ENCODE measurements at regions not wholly inside any gene's neighbourhood (a gene's known extent, or its start where the extent isn't known, plus 50 kb on each side); places are given as distances from the start of the nearest gene placed in this dataset.
"Not testable (repeated sequence)": the region's sequence is repeated elsewhere in the genome, so short reads cannot be mapped to it uniquely, and the experiment has no call there.

- DNase-seq (ENCODE audit: low read depth in 2 of 2), result no peak
Measured at GRCh38 chr12:87107270-87107669, 851.1 kb upstream of the MGAT4C start.

GRCh38 chr12:87096082-87096585 lies 839.9 kb upstream of the MGAT4C start:
- no peak for DNase-seq (ENCODE audit: low read depth in 2 of 2)

- no peak for DNase-seq (ENCODE audit: low read depth in 2 of 2)
Measured at GRCh38 chr12:87094356-87094755, 838.2 kb upstream of the MGAT4C start.

- DNase-seq (ENCODE audit: low read depth in 2 of 2), result peak in 1 of 2 donors; percentile 69
Measured at GRCh38 chr12:87092421-87092820, 836.2 kb upstream of the MGAT4C start.

GRCh38 chr12:87086118-87086891 lies 830.1 kb upstream of the MGAT4C start:
- DNase-seq (ENCODE audit: low read depth in 2 of 2), result no peak

GRCh38 chr12:87085286-87085685 lies 829.1 kb upstream of the MGAT4C start:
- DNase-seq (ENCODE audit: low read depth in 2 of 2), result no peak

GRCh38 chr12:87082756-87083155 lies 826.6 kb upstream of the MGAT4C start:
- no peak for DNase-seq (ENCODE audit: low read depth in 2 of 2)

- no peak for DNase-seq (ENCODE audit: low read depth in 2 of 2)
Measured at GRCh38 chr12:87074781-87075180, 818.6 kb upstream of the MGAT4C start.

GRCh38 chr12:87066326-87066725 lies 810.1 kb upstream of the MGAT4C start:
- DNase-seq (ENCODE audit: low read depth in 2 of 2), result no peak

- no peak for DNase-seq (ENCODE audit: low read depth in 2 of 2)
Measured at GRCh38 chr12:87059231-87059630, 803.0 kb upstream of the MGAT4C start.

- no peak for DNase-seq (ENCODE audit: low read depth in 2 of 2)
Measured at GRCh38 chr12:87054226-87054625, 798.0 kb upstream of the MGAT4C start.

- no peak for DNase-seq (ENCODE audit: low read depth in 2 of 2)
Measured at GRCh38 chr12:87051621-87052020, 795.4 kb upstream of the MGAT4C start.

- DNase-seq (ENCODE audit: low read depth in 2 of 2), result no peak
Measured at GRCh38 chr12:87047691-87048090, 791.5 kb upstream of the MGAT4C start.

- no peak for DNase-seq (ENCODE audit: low read depth in 2 of 2)
Measured at GRCh38 chr12:87039536-87039935, 783.3 kb upstream of the MGAT4C start.

GRCh38 chr12:87038098-87038497 lies 781.9 kb upstream of the MGAT4C start:
- no peak for DNase-seq (ENCODE audit: low read depth in 2 of 2)

- DNase-seq (ENCODE audit: low read depth in 2 of 2), result no peak
Measured at GRCh38 chr12:87025976-87026375, 769.8 kb upstream of the MGAT4C start.

GRCh38 chr12:87021400-87021799 lies 765.2 kb upstream of the MGAT4C start:
- no peak for DNase-seq (ENCODE audit: low read depth in 2 of 2)

GRCh38 chr12:87020071-87020470 lies 763.9 kb upstream of the MGAT4C start:
- DNase-seq (ENCODE audit: low read depth in 2 of 2), result no peak

GRCh38 chr12:87015352-87015751 lies 759.2 kb upstream of the MGAT4C start:
- DNase-seq (ENCODE audit: low read depth in 2 of 2), result no peak

GRCh38 chr12:87008785-87009384 lies 752.7 kb upstream of the MGAT4C start:
- no peak for DNase-seq (ENCODE audit: low read depth in 2 of 2)

GRCh38 chr12:87001102-87001501 lies 744.9 kb upstream of the MGAT4C start:
- DNase-seq (ENCODE audit: low read depth in 2 of 2), result no peak

- no peak for DNase-seq (ENCODE audit: low read depth in 2 of 2)
Measured at GRCh38 chr12:86985298-86985697, 729.1 kb upstream of the MGAT4C start.

- not testable (repeated sequence) for DNase-seq (ENCODE audit: low read depth in 2 of 2)
Measured at GRCh38 chr12:86970595-86970994, 714.4 kb upstream of the MGAT4C start.
